ENCODE measurements at regions not wholly inside any gene's neighbourhood (a gene's known extent, or its start where the extent isn't known, plus 50 kb on each side); places are given as distances from the start of the nearest gene placed in this dataset.
A peak's percentile ranks its signal among the peaks of the same experiment; 100 is the strongest.
"Not testable (repeated sequence)": the region's sequence is repeated elsewhere in the genome, so short reads cannot be mapped to it uniquely, and the experiment has no call there.

- Mint-ChIP-seq H3K27me3 (peaks cover 14% of the 10 kb centered on the region), H3K9me3 (peaks cover 4% of the 10 kb centered on the region), H3K4me1 (peaks cover 25% of the 10 kb centered on the region), H3K27ac (no peak overlapping the region), H3K4me3 (no peak overlapping the region), H3K36me3 (no peaks in the 10 kb centered on the region)
- CTCF ChIA-PET: no interaction called here
- DNase-seq: no peak
Observed at GRCh38 chr6:137673603-137674002, 179.4 kb upstream of the OLIG3 start.

GRCh38 chr6:137676888-137677287 lies 182.7 kb upstream of the OLIG3 start:
- CTCF ChIA-PET: no interaction called here

GRCh38 chr6:137677709-137678108 lies 183.5 kb upstream of the OLIG3 start:
- DNase-seq: no peak
- Mint-ChIP-seq H3K36me3 (peaks cover 7% of the 10 kb centered on the region), H3K4me1 (peaks cover 44% of the 10 kb centered on the region), H3K27ac (peak overlapping the region; percentile 77), H3K27me3 (peaks cover 6% of the 10 kb centered on the region), H3K4me3 (no peak overlapping the region), H3K9me3 (peaks cover 7% of the 10 kb centered on the region)
- CTCF ChIA-PET: no interaction called here

More at GRCh38 chr6:137676888-137677287, 182.7 kb upstream of the OLIG3 start:
- peaks cover 6% of the 10 kb centered on the region for H3K36me3 Mint-ChIP-seq
- peak overlapping the region; percentile 7 for H3K4me3 Mint-ChIP-seq
- DNase-seq: no peak
- peaks cover 2% of the 10 kb centered on the region for H3K9me3 Mint-ChIP-seq
- H3K4me1 Mint-ChIP-seq: peaks cover 44% of the 10 kb centered on the region
- peak overlapping the region; percentile 77 for H3K27ac Mint-ChIP-seq
- peaks cover 6% of the 10 kb centered on the region for H3K27me3 Mint-ChIP-seq

- Mint-ChIP-seq H3K27me3 (peaks cover 2% of the 10 kb centered on the region), H3K4me3 (no peak overlapping the region), H3K27ac (no peak overlapping the region), H3K4me1 (peaks cover 44% of the 10 kb centered on the region), H3K9me3 (peaks cover 7% of the 10 kb centered on the region), H3K36me3 (peaks cover 7% of the 10 kb centered on the region)
- CTCF ChIA-PET: no interaction called here
- no peak for DNase-seq
Observed at GRCh38 chr6:137678451-137678850, 184.3 kb upstream of the OLIG3 start.

GRCh38 chr6:137680705-137681346 lies 186.2 kb upstream of the TNFAIP3 start:
- Mint-ChIP-seq H3K9me3 (peaks cover 7% of the 10 kb centered on the region), H3K36me3 (peaks cover 7% of the 10 kb centered on the region), H3K4me3 (no peak overlapping the region), H3K4me1 (peaks cover 52% of the 10 kb centered on the region), H3K27ac (no peak overlapping the region), H3K27me3 (no peaks in the 10 kb centered on the region)
- CTCF ChIA-PET: interaction anchor here (1.0 to 1.1 kb wide), 2 partner anchors 17 to 18 kb away, joined by 3 to 4 read pairs; no protein-coding TSS in a partner anchor
- DNase-seq: no peak

DNA sequence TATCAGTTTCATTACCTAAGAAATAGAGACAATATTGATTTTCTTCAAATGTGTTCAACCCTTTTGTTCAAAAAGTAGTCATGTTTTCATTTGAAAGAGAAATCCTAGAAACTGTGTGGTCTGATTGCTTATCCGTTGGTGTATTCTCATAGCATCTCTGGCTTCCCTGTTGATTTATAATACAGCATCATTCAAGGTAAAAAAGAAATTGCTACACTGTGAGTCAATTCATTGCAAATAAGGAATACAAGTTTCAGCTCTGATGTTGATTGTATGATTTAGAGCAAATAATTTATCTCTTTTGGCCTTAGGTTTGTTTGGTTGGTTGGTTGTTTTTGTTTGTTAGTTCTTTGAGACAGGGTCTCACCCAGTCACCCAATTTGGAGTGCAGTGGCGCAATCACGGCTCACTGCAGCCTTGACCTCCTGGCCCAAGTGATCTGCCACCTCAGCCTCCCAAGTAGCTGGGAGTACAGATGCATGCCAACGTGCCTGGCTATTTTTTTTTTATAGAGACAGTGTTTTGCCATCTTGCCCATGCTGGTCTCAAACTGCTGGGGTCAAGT lies 185.5 kb upstream of the TNFAIP3 start:
- no peak overlapping the region for H3K4me3 Mint-ChIP-seq
- H3K4me1 Mint-ChIP-seq: peaks cover 50% of the 10 kb centered on the region
- peaks cover 7% of the 10 kb centered on the region for H3K9me3 Mint-ChIP-seq
- no peak overlapping the region for H3K27ac Mint-ChIP-seq
- CTCF ChIA-PET: interaction anchor here (0.8 to 1.1 kb wide), 4 partner anchors 16 to 296 kb away, joined by 3 to 4 read pairs (median 4); no protein-coding TSS in a partner anchor
- H3K27me3 Mint-ChIP-seq: no peaks in the 10 kb centered on the region
- no peak for DNase-seq
- peaks cover 7% of the 10 kb centered on the region for H3K36me3 Mint-ChIP-seq

DNA sequence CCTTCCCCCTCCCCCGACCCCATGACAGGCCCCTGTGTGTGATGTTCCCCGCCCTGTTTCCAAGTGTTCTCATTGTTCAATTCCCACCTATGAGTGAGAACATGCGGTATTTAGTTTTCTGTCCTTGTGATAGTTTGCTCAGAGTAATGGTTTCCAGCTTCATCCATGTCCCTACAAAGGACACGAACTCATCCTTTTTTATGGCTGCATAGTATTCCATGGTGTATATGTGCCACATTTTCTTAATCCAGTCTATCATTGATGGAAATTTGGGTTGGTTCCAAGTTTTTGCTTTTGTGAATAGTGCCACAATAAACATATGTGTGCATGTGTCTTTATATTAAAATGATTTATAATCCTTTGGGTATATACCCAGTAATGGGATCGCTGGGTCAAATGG lies 184.4 kb upstream of the TNFAIP3 start:
- CTCF ChIA-PET, H3K27me3 Mint-ChIP-seq, H3K4me3 Mint-ChIP-seq, DNase-seq, H3K36me3 Mint-ChIP-seq, H3K9me3 Mint-ChIP-seq, H3K27ac Mint-ChIP-seq: not testable (repeated sequence)
- peaks cover 39% of the 10 kb centered on the region for H3K4me1 Mint-ChIP-seq

DNA sequence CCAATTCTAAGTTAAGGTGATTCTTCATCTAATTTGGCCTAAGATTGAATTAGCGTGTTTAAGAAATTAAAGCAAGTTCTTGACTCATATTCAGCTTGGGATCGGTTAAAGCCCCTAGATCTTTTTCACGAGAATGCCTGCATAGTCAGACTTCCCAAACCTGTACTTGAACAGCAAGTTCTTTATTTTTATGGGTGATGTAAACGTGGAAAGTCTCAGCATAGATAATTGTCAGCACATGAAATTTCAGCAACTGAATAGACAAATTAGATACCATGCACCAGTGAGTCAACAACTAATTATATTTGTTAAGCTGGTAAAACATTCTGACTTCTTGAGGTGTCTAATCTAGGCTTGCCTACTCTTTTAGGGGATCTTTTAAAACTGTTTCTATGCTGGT lies 183.1 kb upstream of the TNFAIP3 start:
- CTCF ChIA-PET: no interaction called here
- no peak overlapping the region for H3K4me3 Mint-ChIP-seq
- no peaks in the 10 kb centered on the region for H3K27me3 Mint-ChIP-seq
- peaks cover 27% of the 10 kb centered on the region for H3K4me1 Mint-ChIP-seq
- H3K27ac Mint-ChIP-seq: no peak overlapping the region
- peaks cover 7% of the 10 kb centered on the region for H3K9me3 Mint-ChIP-seq
- DNase-seq: no peak
- peaks cover 10% of the 10 kb centered on the region for H3K36me3 Mint-ChIP-seq

GRCh38 chr6:137685798-137686375 lies 181.2 kb upstream of the TNFAIP3 start:
- peaks cover 6% of the 10 kb centered on the region for H3K9me3 Mint-ChIP-seq
- CTCF ChIA-PET: interaction anchor here (2.2 kb wide), 1 partner anchor 11 kb away, joined by 11 read pairs; no protein-coding TSS in a partner anchor
- no peak overlapping the region for H3K27ac Mint-ChIP-seq
- H3K27me3 Mint-ChIP-seq: peaks cover 4% of the 10 kb centered on the region
- peaks cover 18% of the 10 kb centered on the region for H3K4me1 Mint-ChIP-seq
- H3K4me3 Mint-ChIP-seq: no peak overlapping the region
- no peak for DNase-seq
- H3K36me3 Mint-ChIP-seq: peaks cover 6% of the 10 kb centered on the region

DNA sequence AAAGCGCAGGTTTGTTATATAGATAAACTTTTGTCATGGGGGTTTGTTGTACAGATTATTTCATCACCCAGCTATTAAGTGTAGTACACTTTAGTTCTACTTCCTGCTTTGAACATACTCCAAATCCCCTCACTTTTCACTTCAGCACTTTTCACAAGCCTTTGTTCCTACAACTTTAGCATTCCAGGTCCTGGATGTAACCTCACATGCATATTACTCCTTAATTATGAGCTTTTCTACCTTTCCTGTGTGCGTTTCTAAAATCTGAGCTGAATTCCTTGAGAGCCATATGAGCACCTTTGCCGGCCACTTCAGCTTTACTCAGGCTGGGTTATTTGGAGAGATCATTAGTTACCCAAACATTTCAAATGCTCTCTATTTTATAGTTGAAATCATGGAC lies 179.2 kb upstream of the TNFAIP3 start:
- Mint-ChIP-seq H3K27me3 (peaks cover 4% of the 10 kb centered on the region), H3K9me3 (no peaks in the 10 kb centered on the region), H3K4me1 (peaks cover 10% of the 10 kb centered on the region), H3K4me3 (no peak overlapping the region), H3K36me3 (peaks cover 4% of the 10 kb centered on the region), H3K27ac (no peak overlapping the region)
- DNase-seq: no peak
- CTCF ChIA-PET: interaction anchor here (1.3 to 2.0 kb wide), 3 partner anchors 11 to 182 kb away, joined by 4 to 9 read pairs (median 5); no protein-coding TSS in a partner anchor

- Mint-ChIP-seq H3K4me3 (no peak overlapping the region), H3K27me3 (peaks cover 4% of the 10 kb centered on the region), H3K36me3 (peaks cover 4% of the 10 kb centered on the region), H3K9me3 (no peaks in the 10 kb centered on the region), H3K27ac (no peak overlapping the region), H3K4me1 (peaks cover 10% of the 10 kb centered on the region)
- CTCF ChIA-PET: interaction anchor here (1.3 to 2.0 kb wide), 3 partner anchors 10 to 182 kb away, joined by 4 to 9 read pairs (median 5); no protein-coding TSS in a partner anchor
- DNase-seq: no peak
Observed at GRCh38 chr6:137688230-137688971, 178.7 kb upstream of the TNFAIP3 start.

- peaks cover 4% of the 10 kb centered on the region for H3K36me3 Mint-ChIP-seq
- H3K4me1 Mint-ChIP-seq: peaks cover 8% of the 10 kb centered on the region
- CTCF ChIA-PET: interaction anchor here (1.3 to 1.8 kb wide), 2 partner anchors 9 to 30 kb away, joined by 4 to 9 read pairs; no protein-coding TSS in a partner anchor
- H3K27ac Mint-ChIP-seq: peak overlapping the region; percentile 56
- no peak overlapping the region for H3K4me3 Mint-ChIP-seq
- H3K9me3 Mint-ChIP-seq: no peaks in the 10 kb centered on the region
- peaks cover 4% of the 10 kb centered on the region for H3K27me3 Mint-ChIP-seq
- no peak for DNase-seq
Observed at GRCh38 chr6:137689377-137689776, 177.7 kb upstream of the TNFAIP3 start.

DNA sequence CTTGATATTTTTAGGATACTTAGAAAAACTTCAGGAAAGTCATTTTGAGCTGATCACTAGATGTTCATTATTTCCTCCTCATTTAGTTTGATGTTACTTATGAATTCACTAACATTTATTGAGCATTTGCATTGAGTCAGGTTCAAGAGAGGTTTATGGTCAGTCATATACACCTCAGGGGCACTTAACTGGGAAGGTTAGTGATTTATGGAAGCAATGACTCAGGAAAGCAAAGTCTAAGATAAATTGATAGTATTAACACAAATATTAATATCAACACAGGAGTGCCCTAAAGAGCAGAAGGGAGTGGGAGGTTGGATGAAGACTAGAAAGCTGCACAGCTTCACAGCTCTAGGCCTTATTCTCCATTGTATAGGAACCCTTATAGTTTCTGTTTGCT lies 177.0 kb upstream of the TNFAIP3 start:
- CTCF ChIA-PET: no interaction called here
- Mint-ChIP-seq H3K9me3 (no peaks in the 10 kb centered on the region), H3K27ac (no peak overlapping the region), H3K4me1 (peaks cover 1% of the 10 kb centered on the region), H3K36me3 (peaks cover 4% of the 10 kb centered on the region), H3K4me3 (no peak overlapping the region), H3K27me3 (peaks cover 7% of the 10 kb centered on the region)
- DNase-seq: no peak

GRCh38 chr6:137690721-137691120 lies 176.3 kb upstream of the TNFAIP3 start:
- Mint-ChIP-seq H3K4me3 (no peak overlapping the region), H3K9me3 (no peaks in the 10 kb centered on the region), H3K36me3 (peaks cover 4% of the 10 kb centered on the region), H3K4me1 (peaks cover 5% of the 10 kb centered on the region), H3K27me3 (peaks cover 13% of the 10 kb centered on the region), H3K27ac (no peak overlapping the region)
- no peak for DNase-seq
- CTCF ChIA-PET: interaction anchor here (0.6 kb wide), 1 partner anchor 233 kb away, joined by 3 read pairs; no protein-coding TSS in a partner anchor
